CD4-positive, alpha-beta memory T cell (primary cell): ENCODE measurements at regions not wholly inside any gene's neighbourhood (a gene's known extent, or its start where the extent isn't known, plus 50 kb on each side); places are given as distances from the start of the nearest gene placed in this dataset.
A peak's percentile ranks its signal among the peaks of the same experiment; 100 is the strongest.
"Not testable (repeated sequence)": the region's sequence is repeated elsewhere in the genome, so short reads cannot be mapped to it uniquely, and the experiment has no call there.

Experiments used
- CTCF ChIA-PET: fragments of 350-600 bp; sonication (Branson Sonifier 250); formaldehyde crosslinking; loops from one replicate; lab custom pipeline; 2021; ENCODE audit warnings: inconsistent platforms; ENCODE audit not compliant: partially characterized antibody; lab: Charles Lee
- POLR2A ChIA-PET: fragments of 350-600 bp; sonication (Branson Sonifier 250); formaldehyde crosslinking; loops from one replicate; lab custom pipeline; 2021; ENCODE audit not compliant: partially characterized antibody; lab: Charles Lee
- DNase-seq, 5 donors: peaks; one replicate each; pipeline versions ENCODE4 v3.0.0 to v3.0.0-alpha.2; 2020 to 2022; ENCODE audit warnings: mixed read lengths in 1 of 5
- H3K27ac ChIP-seq: one replicate; pipeline ENCODE4 v1.7.0; 2013; ENCODE audit warnings: low read depth, low read length
- H3K27me3 ChIP-seq: 2 replicates; pipeline ENCODE4 v1.7.0; 2013; ENCODE audit warnings: mild to moderate bottlenecking, low read length, moderate library complexity; ENCODE audit not compliant: insufficient read depth
- H3K36me3 ChIP-seq: 2 replicates; pipeline ENCODE4 v1.7.0; 2013; ENCODE audit warnings: mild to moderate bottlenecking, low read length, moderate library complexity; ENCODE audit not compliant: insufficient read depth
- H3K4me1 ChIP-seq: 2 replicates; pipeline ENCODE4 v1.7.0; 2013; ENCODE audit warnings: mild to moderate bottlenecking, low read length, moderate library complexity; ENCODE audit not compliant: insufficient read depth
- H3K4me3 ChIP-seq, 2 donors: one replicate each; pipeline ENCODE4 v1.7.0; 2013; ENCODE audit warnings: low read length in 2 of 2, mild to moderate bottlenecking in 1 of 2
- H3K9me3 ChIP-seq, 2 donors: one replicate each; pipeline ENCODE4 v1.7.0; 2013; ENCODE audit warnings: low read length in 2 of 2, control low read depth in 1 of 2; ENCODE audit not compliant: control insufficient read depth in 1 of 2
- H3K27ac Mint-ChIP-seq, 7 donors: one replicate each; pipeline ENCODE4 v1.8.0; 2020 to 2021; ENCODE audit warnings: mixed read lengths in 7 of 7, mild to moderate bottlenecking in 6 of 7, inconsistent platforms in 3 of 7, moderate library complexity in 3 of 7
- H3K27me3 Mint-ChIP-seq, 2 donors: one replicate each; pipeline ENCODE4 v1.8.0; 2020 to 2021; ENCODE audit warnings: mixed read lengths in 2 of 2
- H3K36me3 Mint-ChIP-seq, 2 donors: one replicate each; pipeline ENCODE4 v1.8.0; 2020 to 2021; ENCODE audit warnings: mixed read lengths in 2 of 2, inconsistent platforms in 1 of 2, mild to moderate bottlenecking in 1 of 2
- H3K4me1 Mint-ChIP-seq, 4 donors: one replicate each; pipeline ENCODE4 v1.8.0; 2020 to 2021; ENCODE audit warnings: mixed read lengths in 4 of 4, mild to moderate bottlenecking in 1 of 4
- H3K4me3 Mint-ChIP-seq, 8 donors: one replicate each; pipeline ENCODE4 v1.8.0; 2020 to 2021; ENCODE audit warnings: mixed read lengths in 8 of 8, mild to moderate bottlenecking in 7 of 8, moderate library complexity in 6 of 8, inconsistent platforms in 3 of 8
- H3K9me3 Mint-ChIP-seq, 8 donors: one replicate each; pipeline ENCODE4 v1.8.0; 2020 to 2021; ENCODE audit warnings: mixed read lengths in 8 of 8, mild to moderate bottlenecking in 5 of 8, inconsistent platforms in 3 of 8, moderate library complexity in 1 of 8
- intact Hi-C: fragments of 100-400 bp; cut with micrococcal nuclease; formaldehyde crosslinking; loops from one replicate; pipeline ENCODE4 v1.15.1; 2023

- intact Hi-C loops, result loop anchor here (2.0 to 5.0 kb wide), 3 partner anchors 392 to 691 kb away; partner anchors contain the start of gene MAN1A2
- no peak overlapping the region for H3K27ac ChIP-seq
- peaks cover 4 to 10% (median 7%) of the 10 kb centered on the region in 4 donors for H3K4me1 Mint-ChIP-seq
- no peaks in the 10 kb centered on the region for H3K9me3 Mint-ChIP-seq
- peaks cover under 1% of the 10 kb centered on the region for H3K27me3 ChIP-seq
- H3K4me3 ChIP-seq, result no peak overlapping the region
- H3K4me3 Mint-ChIP-seq, result no peak overlapping the region
- no peaks in the 10 kb centered on the region for H3K9me3 ChIP-seq
- peaks cover 0 to 2% of the 10 kb centered on the region in 2 donors for H3K36me3 Mint-ChIP-seq
- H3K36me3 ChIP-seq, result no peaks in the 10 kb centered on the region
- CTCF ChIA-PET, result interaction anchor here (0.8 to 11.6 kb wide), 19 partner anchors 9 to 635 kb away, joined by 3 to 350 read pairs (median 5); no protein-coding TSS in a partner anchor
- H3K27me3 Mint-ChIP-seq, result peaks cover 5 to 10% of the 10 kb centered on the region in 2 donors
- DNase-seq, result no peak
- POLR2A ChIA-PET, result no interaction called here
- H3K4me1 ChIP-seq, result peaks cover 4% of the 10 kb centered on the region
- no peak overlapping the region for H3K27ac Mint-ChIP-seq
Measured at GRCh38 chr1:117759535-117759934, 153.7 kb downstream of the TENT5C start.

- Mint-ChIP-seq H3K27me3 (peaks cover 5 to 10% of the 10 kb centered on the region in 2 donors), H3K4me3 (no peak overlapping the region), H3K9me3 (no peaks in the 10 kb centered on the region), H3K36me3 (peaks cover 0 to 3% of the 10 kb centered on the region in 2 donors), H3K27ac (no peak overlapping the region), H3K4me1 (peaks cover 4 to 10% (median 7%) of the 10 kb centered on the region in 4 donors)
- ChIA-PET CTCF (interaction anchor here (0.8 to 11.6 kb wide), 15 partner anchors 9 to 257 kb away, joined by 3 to 350 read pairs (median 3); no protein-coding TSS in a partner anchor), POLR2A (no interaction called here)
- no peak overlapping the region for H3K4me3 ChIP-seq
- H3K36me3 ChIP-seq, result no peaks in the 10 kb centered on the region
- no peaks in the 10 kb centered on the region for H3K27me3 ChIP-seq
- no peak overlapping the region for H3K27ac ChIP-seq
- intact Hi-C loops, result no loop called here
- H3K4me1 ChIP-seq, result peaks cover 4% of the 10 kb centered on the region
- H3K9me3 ChIP-seq, result no peaks in the 10 kb centered on the region
- DNase-seq, result no peak
Measured at GRCh38 chr1:117760069-117760468, 154.2 kb downstream of the TENT5C start.

- peaks cover 7 to 10% of the 10 kb centered on the region in 2 donors for H3K27me3 Mint-ChIP-seq
- no peak for DNase-seq
- no peak overlapping the region for H3K4me3 ChIP-seq
- no peak overlapping the region for H3K27ac ChIP-seq
- no peaks in the 10 kb centered on the region for H3K9me3 ChIP-seq
- peak overlapping the region in 1 of 7 donors; percentile 62 for H3K27ac Mint-ChIP-seq
- H3K4me1 ChIP-seq, result peaks cover 4% of the 10 kb centered on the region
- ChIA-PET POLR2A (no interaction called here), CTCF (interaction anchor here (1.1 to 11.6 kb wide), 8 partner anchors 9 to 258 kb away, joined by 3 to 350 read pairs (median 38); no protein-coding TSS in a partner anchor)
- no peak overlapping the region for H3K4me3 Mint-ChIP-seq
- no peaks in the 10 kb centered on the region for H3K27me3 ChIP-seq
- no peaks in the 10 kb centered on the region for H3K36me3 ChIP-seq
- H3K36me3 Mint-ChIP-seq, result peaks cover 0 to 3% of the 10 kb centered on the region in 2 donors
- intact Hi-C loops, result no loop called here
- H3K4me1 Mint-ChIP-seq, result peaks cover 4 to 10% (median 7%) of the 10 kb centered on the region in 4 donors
- H3K9me3 Mint-ChIP-seq, result no peaks in the 10 kb centered on the region
Measured at GRCh38 chr1:117760485-117760884, 154.6 kb downstream of the TENT5C start.

GRCh38 chr1:117767756-117768155, 161.7 kb downstream of the GDAP2 start:
- Mint-ChIP-seq H3K36me3 (peaks cover 9 to 20% of the 10 kb centered on the region in 2 donors), H3K27me3 (peaks cover 18 to 22% of the 10 kb centered on the region in 2 donors), H3K4me3 (peak overlapping the region in 1 of 8 donors; percentile 4), H3K9me3 (peaks cover 6 to 59% (median 42%) of the 10 kb centered on the region in 8 donors)
- H3K4me1 Mint-ChIP-seq, H3K27me3 ChIP-seq, H3K27ac ChIP-seq, H3K4me3 ChIP-seq, H3K27ac Mint-ChIP-seq, H3K9me3 ChIP-seq, H3K36me3 ChIP-seq, DNase-seq, POLR2A ChIA-PET, H3K4me1 ChIP-seq, intact Hi-C loops: not testable (repeated sequence)
- CTCF ChIA-PET, result interaction anchor here (1.1 to 4.5 kb wide), 2 partner anchors 9 to 233 kb away, joined by 3 to 27 read pairs; no protein-coding TSS in a partner anchor

GRCh38 chr1:117770981-117771531, 158.4 kb downstream of the GDAP2 start:
- intact Hi-C loops, result no loop called here
- DNase-seq, result no peak
- Mint-ChIP-seq H3K27ac (no peak overlapping the region), H3K4me1 (no peaks in the 10 kb centered on the region), H3K27me3 (peaks cover 21 to 29% of the 10 kb centered on the region in 2 donors), H3K36me3 (peaks cover 11 to 16% of the 10 kb centered on the region in 2 donors), H3K4me3 (no peak overlapping the region), H3K9me3 (peaks cover 6 to 75% (median 50%) of the 10 kb centered on the region in 8 donors)
- Histone ChIP-seq H3K27me3 (no peaks in the 10 kb centered on the region), H3K4me3 (no peak overlapping the region), H3K36me3 (no peaks in the 10 kb centered on the region), H3K9me3 (peaks cover 0 to 4% of the 10 kb centered on the region in 2 donors), H3K4me1 (no peaks in the 10 kb centered on the region), H3K27ac (no peak overlapping the region)
- POLR2A ChIA-PET, result no interaction called here
- CTCF ChIA-PET, result interaction anchor here (0.7 to 4.5 kb wide), 3 partner anchors 12 to 236 kb away, joined by 3 to 27 read pairs (median 3); no protein-coding TSS in a partner anchor

GRCh38 chr1:117779364-117779763, 150.1 kb downstream of the GDAP2 start:
- H3K9me3 ChIP-seq, result no peaks in the 10 kb centered on the region
- Mint-ChIP-seq H3K27me3 (peaks cover 2 to 3% of the 10 kb centered on the region in 2 donors), H3K4me3 (no peak overlapping the region), H3K9me3 (peaks cover 0 to 4% (median under 1%) of the 10 kb centered on the region in 8 donors), H3K36me3 (no peaks in the 10 kb centered on the region), H3K27ac (no peak overlapping the region), H3K4me1 (peaks cover under 1 to 9% (median 3%) of the 10 kb centered on the region in 4 donors)
- no peak for DNase-seq
- no peak overlapping the region for H3K4me3 ChIP-seq
- intact Hi-C loops, result no loop called here
- CTCF ChIA-PET, result no interaction called here
- no peak overlapping the region for H3K27ac ChIP-seq
- POLR2A ChIA-PET, result no interaction called here
- no peaks in the 10 kb centered on the region for H3K36me3 ChIP-seq
- no peaks in the 10 kb centered on the region for H3K4me1 ChIP-seq
- H3K27me3 ChIP-seq, result no peaks in the 10 kb centered on the region

- Mint-ChIP-seq H3K4me3 (no peak overlapping the region), H3K4me1 (peaks cover 7 to 17% (median 9%) of the 10 kb centered on the region in 4 donors), H3K27ac (no peak overlapping the region), H3K36me3 (no peaks in the 10 kb centered on the region), H3K27me3 (peaks cover 0 to 6% of the 10 kb centered on the region in 2 donors), H3K9me3 (peaks cover 0 to 2% (median 0%) of the 10 kb centered on the region in 8 donors)
- no peak overlapping the region for H3K4me3 ChIP-seq
- ChIA-PET POLR2A (no interaction called here), CTCF (interaction anchor here (0.8 to 1.0 kb wide), 3 partner anchors 20 to 27 kb away, joined by 3 read pairs; no protein-coding TSS in a partner anchor)
- H3K27ac ChIP-seq, result no peak overlapping the region
- intact Hi-C loops, result no loop called here
- H3K9me3 ChIP-seq, result no peaks in the 10 kb centered on the region
- H3K4me1 ChIP-seq, result no peaks in the 10 kb centered on the region
- H3K27me3 ChIP-seq, result no peaks in the 10 kb centered on the region
- no peak for DNase-seq
- no peaks in the 10 kb centered on the region for H3K36me3 ChIP-seq
Measured at GRCh38 chr1:117780687-117781475, 148.5 kb downstream of the GDAP2 start.
